Endothelial cell of umbilical vein (primary cell): ENCODE measurements at regions not wholly inside any gene's neighbourhood (a gene's known extent, or its start where the extent isn't known, plus 50 kb on each side); places are given as distances from the start of the nearest gene placed in this dataset.

Experiments
- BruUV-seq: library from RNA; stranded (reverse); fragments of 400-500 nt; replicated peaks from 2 replicates; lab custom pipeline; 2021; lab: Mats Ljungman, UMichigan
- CTCF ChIA-PET: fragments of 300-600, 350-600 bp; sonication (Branson Sonifier 250); formaldehyde crosslinking; loops from one replicate; lab custom pipeline; 2021; ENCODE audit warnings: antibody characterized with exemption, inconsistent platforms; lab: Charles Lee
- POLR2A ChIA-PET: fragments of 300-600, 350-600 bp; sonication (Branson Sonifier 250); formaldehyde crosslinking; loops from one replicate; lab custom pipeline; 2021; ENCODE audit warnings: antibody characterized with exemption, inconsistent platforms; lab: Charles Lee
- DNase-seq: peaks from one replicate; pipeline ENCODE4 v3.0.0-alpha.2; 2011; ENCODE audit warnings: low read depth, low spot score
- FAIRE-seq: peaks from 2 replicates; lab custom pipeline; 2011; peaks lifted over from hg19 to GRCh38; lab: Jason Lieb, UNC
- H2AFZ ChIP-seq: 2 replicates; pipeline ENCODE4 v1.6.0; 2012; ENCODE audit warnings: low read depth, low read length, control low read depth, inconsistent platforms
- H3K27ac ChIP-seq: 2 replicates; pipeline ENCODE4 v1.5.1; 2011; ENCODE audit warnings: low read depth, mild to moderate bottlenecking, control low read depth, low read length, moderate library complexity; ENCODE audit not compliant: insufficient read depth
- H3K27me3 ChIP-seq, 2 experiments: 2 replicates each; pipeline versions ENCODE4 v1.6.0 to v1.6.1; 2011; ENCODE audit warnings: low read length in 2 of 2, mixed read lengths in 1 of 2; ENCODE audit not compliant: control insufficient read depth in 2 of 2, insufficient read depth in 2 of 2
- H3K36me3 ChIP-seq, 2 experiments: 2 replicates in 1 of 2; 3 replicates in 1 of 2; pipeline ENCODE4 v1.5.1; 2011; ENCODE audit warnings: low read length in 2 of 2, mild to moderate bottlenecking in 1 of 2, moderate library complexity in 1 of 2; ENCODE audit not compliant: control insufficient read depth in 2 of 2, insufficient read depth in 2 of 2; ENCODE audit errors: extremely low read depth in 1 of 2
- H3K4me1 ChIP-seq: 3 replicates; pipeline ENCODE4 v1.5.1; 2011; ENCODE audit warnings: mild to moderate bottlenecking, low read length; ENCODE audit not compliant: control insufficient read depth, insufficient read depth; ENCODE audit errors: extremely low read depth
- H3K4me2 ChIP-seq: 2 replicates; pipeline ENCODE4 v1.6.1; 2011; ENCODE audit warnings: low read length, control low read depth, mixed read lengths; ENCODE audit not compliant: insufficient read depth
- H3K4me3 ChIP-seq, 3 experiments: fragments of 200-600 bp in 1 of 3; sonication (generic), shearing (Covaris generic) in 1 of 3; replicated peaks in 1 of 3; 2 replicates each; pipeline ENCODE4 v1.5.1; 2011 to 2016; ENCODE audit warnings: control low read depth in 3 of 3, low read length in 3 of 3, mild to moderate bottlenecking in 2 of 3, inconsistent platforms in 1 of 3, low read depth in 1 of 3, moderate library complexity in 1 of 3; ENCODE audit not compliant: insufficient read depth in 1 of 3
- H3K79me2 ChIP-seq: 2 replicates; pipeline ENCODE4 v1.6.0; 2012; ENCODE audit warnings: low read length, inconsistent platforms; ENCODE audit not compliant: control insufficient read depth, insufficient read depth
- H3K9ac ChIP-seq: replicated peaks from 2 replicates; pipeline ENCODE3; 2011; ENCODE audit warnings: low read length, control low read depth; ENCODE audit not compliant: insufficient read depth; ENCODE audit errors: extremely low read depth
- H3K9me1 ChIP-seq: replicated peaks from 3 replicates; pipeline ENCODE4 v1.6.0; 2011; ENCODE audit warnings: mild to moderate bottlenecking, low read length; ENCODE audit not compliant: control insufficient read depth, insufficient read depth; ENCODE audit errors: extremely low read depth
- H3K9me3 ChIP-seq: replicated peaks from 2 replicates; pipeline ENCODE4 v1.5.1; 2012; ENCODE audit warnings: low read length, inconsistent platforms; ENCODE audit not compliant: control insufficient read depth, insufficient read depth
- H4K20me1 ChIP-seq: replicated peaks from 2 replicates; pipeline ENCODE3; 2011; ENCODE audit warnings: mild to moderate bottlenecking, low read length; ENCODE audit not compliant: control insufficient read depth, insufficient read depth; ENCODE audit errors: extremely low read depth
- EZH2 ChIP-seq: IDR thresholded peaks from 2 replicates; pipeline ENCODE4 v1.6.1; 2012; ENCODE audit warnings: borderline replicate concordance, low read depth, mild to moderate bottlenecking, moderate library complexity, low read length, inconsistent platforms; ENCODE audit not compliant: severe bottlenecking
- FOS ChIP-seq: IDR thresholded peaks from 2 replicates; pipeline ENCODE4 v1.6.1; 2011; ENCODE audit warnings: mild to moderate bottlenecking, low read length, moderate library complexity, borderline replicate concordance; ENCODE audit not compliant: insufficient read depth
- GATA2 ChIP-seq: IDR thresholded peaks from 2 replicates; pipeline ENCODE4 v1.7.0; 2011; ENCODE audit warnings: low read depth, mild to moderate bottlenecking, moderate library complexity, mixed read lengths, low read length; ENCODE audit not compliant: insufficient read length, insufficient read depth
- JUN ChIP-seq: IDR thresholded peaks from 2 replicates; pipeline ENCODE4 v1.6.1; 2011; ENCODE audit warnings: borderline replicate concordance, low read depth; ENCODE audit not compliant: insufficient read length, insufficient read depth
- MYC ChIP-seq: IDR thresholded peaks from one replicate; pipeline ENCODE4 v1.6.1; 2011; ENCODE audit warnings: mild to moderate bottlenecking, low read depth, low read length
- POLR2A ChIP-seq: IDR thresholded peaks from 2 replicates; pipeline ENCODE4 v1.6.1; 2012; ENCODE audit warnings: low read depth, mild to moderate bottlenecking, control low read depth, low read length
- POLR2AphosphoS5 ChIP-seq: IDR thresholded peaks from 2 replicates; pipeline ENCODE4 v1.6.1; 2012; ENCODE audit warnings: low read depth, mild to moderate bottlenecking, control low read depth, low read length, moderate library complexity; ENCODE audit not compliant: insufficient read depth
- dilution Hi-C: fragments of 300-500 bp; cut with MboI; formaldehyde crosslinking; loops from one replicate; pipeline ENCODE4 v1.15.0; 2019; ENCODE audit warnings: low sequenced_read_pairs; ENCODE audit not compliant: extremely low pct_ligation_motif_present
- intact Hi-C: fragments of 100-400 bp; cut with micrococcal nuclease; formaldehyde crosslinking; loops from one replicate; pipeline ENCODE4 v1.10.0; 2022
- TF ChIP-seq, protein P1 (sequence below): IDR thresholded peaks from 2 replicates; pipeline ENCODE4 v1.6.1; 2011; ENCODE audit not compliant: insufficient read depth, insufficient read length
- TF ChIP-seq, protein P2 (sequence below), 2 donors: IDR thresholded peaks; 1 replicate in 1 of 2; 2 replicates in 1 of 2; pipeline ENCODE4 v1.5.1; 2011; ENCODE audit warnings: low read length in 2 of 2, mild to moderate bottlenecking in 2 of 2, moderate library complexity in 2 of 2, control low read depth in 1 of 2, inconsistent platforms in 1 of 2, low read depth in 1 of 2; ENCODE audit not compliant: insufficient read depth in 1 of 2; ENCODE audit errors: extremely low read depth in 1 of 2

DNA sequence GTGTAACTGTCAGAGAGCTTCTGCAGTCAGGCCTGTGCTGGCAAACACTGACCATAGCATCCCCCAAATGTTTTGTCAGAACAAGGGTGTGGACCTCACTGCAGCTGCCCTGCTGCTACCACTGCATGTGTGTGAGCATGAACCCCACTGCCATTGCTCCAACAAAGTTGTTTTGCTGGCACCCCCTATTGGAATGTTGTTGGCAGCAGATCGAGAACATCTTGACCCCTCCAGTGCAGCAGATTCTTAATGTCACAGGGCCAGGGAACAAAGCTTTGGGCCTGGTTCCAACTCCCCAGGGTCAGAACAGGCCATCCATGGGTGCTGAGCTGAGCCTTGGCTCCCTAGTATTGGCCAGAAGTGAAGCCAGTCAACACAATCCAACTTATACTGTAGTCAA is 1537.4 kb downstream of the NCAM2 start:
- no peak for TF ChIP-seq JUN
- no peak overlapping the region for H3K9ac ChIP-seq
- H2AFZ ChIP-seq, result no peak overlapping the region
- H4K20me1 ChIP-seq, result no peaks in the 10 kb centered on the region
- FAIRE-seq (no peak), DNase-seq (no peak)
- BruUV-seq, result no TSS peak
- ChIA-PET POLR2A (no interaction called here), CTCF (no interaction called here)
- H3K27ac ChIP-seq, result no peak overlapping the region
- peaks cover 3% of the 10 kb centered on the region for H3K9me3 ChIP-seq
- H3K4me3 ChIP-seq, result no peak overlapping the region
- H3K27me3 ChIP-seq, result no peaks in the 10 kb centered on the region
- H3K36me3 ChIP-seq, result no peaks in the 10 kb centered on the region
- no peak overlapping the region for H3K4me2 ChIP-seq
- dilution Hi-C loops, result no loop called here
- H3K9me1 ChIP-seq, result no peaks in the 10 kb centered on the region
- no peaks in the 10 kb centered on the region for H3K4me1 ChIP-seq
- intact Hi-C loops, result no loop called here
- H3K79me2 ChIP-seq, result no peaks in the 10 kb centered on the region

DNA sequence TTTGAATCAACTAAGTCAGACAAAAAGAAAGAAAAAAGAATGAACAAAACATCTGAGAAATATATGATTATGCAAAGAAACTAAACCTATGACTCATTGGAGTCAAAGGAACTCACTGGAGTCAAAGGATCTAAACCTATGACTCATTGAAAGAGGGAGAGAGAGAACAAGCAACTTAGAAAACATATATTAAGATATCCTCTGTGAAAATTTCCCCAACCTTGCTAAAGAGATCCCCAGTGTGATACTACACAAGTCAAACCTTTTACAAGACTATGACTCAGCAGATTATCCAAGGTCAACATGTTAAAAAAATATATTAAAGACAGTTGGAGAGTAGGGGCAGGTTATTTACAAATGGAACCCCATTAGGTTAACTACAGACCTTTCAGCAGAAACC is 1538.3 kb downstream of the NCAM2 start:
- dilution Hi-C loops (no loop called here), intact Hi-C loops (no loop called here)
- Histone ChIP-seq H3K27ac (no peak overlapping the region), H3K9me3 (peaks cover 5% of the 10 kb centered on the region), H3K4me2 (no peak overlapping the region), H3K36me3 (no peaks in the 10 kb centered on the region), H3K27me3 (no peaks in the 10 kb centered on the region), H3K9me1 (no peaks in the 10 kb centered on the region), H2AFZ (no peak overlapping the region), H3K4me1 (no peaks in the 10 kb centered on the region), H4K20me1 (no peaks in the 10 kb centered on the region), H3K4me3 (no peak overlapping the region), H3K79me2 (no peaks in the 10 kb centered on the region), H3K9ac (no peak overlapping the region)
- TF ChIP-seq, protein P1, sequence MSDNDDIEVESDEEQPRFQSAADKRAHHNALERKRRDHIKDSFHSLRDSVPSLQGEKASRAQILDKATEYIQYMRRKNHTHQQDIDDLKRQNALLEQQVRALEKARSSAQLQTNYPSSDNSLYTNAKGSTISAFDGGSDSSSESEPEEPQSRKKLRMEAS, result no peak
- no peak for TF ChIP-seq GATA2
- no peak for TF ChIP-seq JUN
- TF ChIP-seq EZH2, result no peak
- TF ChIP-seq, protein P2, sequence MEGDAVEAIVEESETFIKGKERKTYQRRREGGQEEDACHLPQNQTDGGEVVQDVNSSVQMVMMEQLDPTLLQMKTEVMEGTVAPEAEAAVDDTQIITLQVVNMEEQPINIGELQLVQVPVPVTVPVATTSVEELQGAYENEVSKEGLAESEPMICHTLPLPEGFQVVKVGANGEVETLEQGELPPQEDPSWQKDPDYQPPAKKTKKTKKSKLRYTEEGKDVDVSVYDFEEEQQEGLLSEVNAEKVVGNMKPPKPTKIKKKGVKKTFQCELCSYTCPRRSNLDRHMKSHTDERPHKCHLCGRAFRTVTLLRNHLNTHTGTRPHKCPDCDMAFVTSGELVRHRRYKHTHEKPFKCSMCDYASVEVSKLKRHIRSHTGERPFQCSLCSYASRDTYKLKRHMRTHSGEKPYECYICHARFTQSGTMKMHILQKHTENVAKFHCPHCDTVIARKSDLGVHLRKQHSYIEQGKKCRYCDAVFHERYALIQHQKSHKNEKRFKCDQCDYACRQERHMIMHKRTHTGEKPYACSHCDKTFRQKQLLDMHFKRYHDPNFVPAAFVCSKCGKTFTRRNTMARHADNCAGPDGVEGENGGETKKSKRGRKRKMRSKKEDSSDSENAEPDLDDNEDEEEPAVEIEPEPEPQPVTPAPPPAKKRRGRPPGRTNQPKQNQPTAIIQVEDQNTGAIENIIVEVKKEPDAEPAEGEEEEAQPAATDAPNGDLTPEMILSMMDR (IDR thresholded peaks at IDR 0.05; ENCODE audit: extremely low read depth in 1 of 2, insufficient read depth in 1 of 2, low read depth in 1 of 2, low read length in 2 of 2), result no peak
- no peak for TF ChIP-seq POLR2A
- no peak for TF ChIP-seq FOS
- no peak for TF ChIP-seq MYC
- TF ChIP-seq POLR2AphosphoS5, result no peak
- POLR2A ChIA-PET, result no interaction called here
- DNase-seq, result no peak
- FAIRE-seq, result no peak
- no TSS peak for BruUV-seq
- CTCF ChIA-PET, result no interaction called here
